Calu3 (cell line): ENCODE measurements at regions not wholly inside any gene's neighbourhood (a gene's known extent, or its start where the extent isn't known, plus 50 kb on each side); places are given as distances from the start of the nearest gene placed in this dataset.

Experiments
- BruUV-seq: library from RNA; stranded (reverse); fragments of 400-500 nt; replicated peaks from 2 replicates; lab custom pipeline; 2021; lab: Mats Ljungman, UMichigan
- CTCF ChIA-PET: fragments of 300-600 bp; sonication (Branson Sonifier 250); formaldehyde crosslinking; loops from one replicate; lab custom pipeline; 2022; ENCODE audit warnings: antibody characterized with exemption; lab: Charles Lee
- DNase-seq: peaks from one replicate; pipeline ENCODE4 v3.0.0; 2022
- H3K27ac Mint-ChIP-seq: one replicate; pipeline ENCODE4 v1.8.0; 2022; ENCODE audit warnings: mixed read lengths; ENCODE audit not compliant: unreplicated experiment
- H3K27me3 Mint-ChIP-seq: one replicate; pipeline ENCODE4 v1.8.0; 2022; ENCODE audit warnings: mixed read lengths; ENCODE audit not compliant: unreplicated experiment
- H3K36me3 Mint-ChIP-seq: one replicate; pipeline ENCODE4 v1.8.0; 2022; ENCODE audit warnings: mild to moderate bottlenecking, moderate library complexity, mixed read lengths; ENCODE audit not compliant: insufficient read depth, unreplicated experiment
- H3K4me1 Mint-ChIP-seq: one replicate; pipeline ENCODE4 v1.8.0; 2022; ENCODE audit warnings: mild to moderate bottlenecking, low read depth, mixed read lengths; ENCODE audit not compliant: unreplicated experiment
- H3K4me3 Mint-ChIP-seq: one replicate; pipeline ENCODE4 v1.8.0; 2022; ENCODE audit warnings: mild to moderate bottlenecking, low read depth, moderate library complexity, mixed read lengths; ENCODE audit not compliant: unreplicated experiment
- H3K9me3 Mint-ChIP-seq: one replicate; pipeline ENCODE4 v1.8.0; 2022; ENCODE audit warnings: low read depth, mixed read lengths; ENCODE audit not compliant: unreplicated experiment
- intact Hi-C: fragments of 100-400 bp; cut with micrococcal nuclease; formaldehyde crosslinking; loops from one replicate; pipeline ENCODE4 v1.10.0; 2022; ENCODE audit not compliant: unreplicated experiment
- TF ChIP-seq, protein P1 (sequence below): fragments of 200-600 bp; IDR thresholded peaks from one replicate; pipeline ENCODE4 v1.8.0; 2022; ENCODE audit warnings: antibody characterized with exemption; ENCODE audit not compliant: unreplicated experiment

- no peaks in the 10 kb centered on the region for H3K36me3 Mint-ChIP-seq
- intact Hi-C loops = no loop called here
- no peaks in the 10 kb centered on the region for H3K9me3 Mint-ChIP-seq
Observed at GRCh38 chr13:111398196-111398595, 77.8 kb downstream of the TEX29 start.

DNA sequence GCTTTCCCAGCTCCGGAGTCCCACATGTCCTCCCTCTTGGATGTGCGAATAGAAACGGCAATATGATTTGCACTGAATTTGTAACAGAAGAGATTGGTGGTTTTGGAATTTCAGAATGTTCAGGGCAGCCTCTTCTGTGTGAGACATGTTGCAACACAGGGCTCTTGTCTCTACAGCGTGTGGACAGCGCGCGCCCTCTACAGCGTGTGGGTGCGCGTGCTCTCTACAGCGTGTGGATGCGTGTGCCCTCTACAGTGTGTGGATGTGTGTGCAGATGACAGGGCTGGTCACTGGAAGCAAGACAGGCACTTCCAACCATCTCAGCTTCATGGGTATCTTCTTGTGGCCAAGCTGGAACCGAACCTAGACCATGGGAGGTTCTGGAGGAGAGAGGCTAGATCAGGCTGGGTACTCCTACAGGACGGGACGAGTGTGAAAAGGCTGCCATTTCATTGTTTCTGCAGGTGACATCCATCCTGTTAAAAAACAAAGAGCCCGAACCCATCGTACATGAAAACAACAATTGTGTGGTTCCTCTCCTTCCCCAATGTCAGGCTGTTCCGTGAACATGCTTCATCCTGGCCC lies 78.4 kb downstream of the TEX29 start:
- H3K9me3 Mint-ChIP-seq = no peaks in the 10 kb centered on the region

More at GRCh38 chr13:111398196-111398595, 77.8 kb downstream of the TEX29 start:
- TF ChIP-seq, protein P1, sequence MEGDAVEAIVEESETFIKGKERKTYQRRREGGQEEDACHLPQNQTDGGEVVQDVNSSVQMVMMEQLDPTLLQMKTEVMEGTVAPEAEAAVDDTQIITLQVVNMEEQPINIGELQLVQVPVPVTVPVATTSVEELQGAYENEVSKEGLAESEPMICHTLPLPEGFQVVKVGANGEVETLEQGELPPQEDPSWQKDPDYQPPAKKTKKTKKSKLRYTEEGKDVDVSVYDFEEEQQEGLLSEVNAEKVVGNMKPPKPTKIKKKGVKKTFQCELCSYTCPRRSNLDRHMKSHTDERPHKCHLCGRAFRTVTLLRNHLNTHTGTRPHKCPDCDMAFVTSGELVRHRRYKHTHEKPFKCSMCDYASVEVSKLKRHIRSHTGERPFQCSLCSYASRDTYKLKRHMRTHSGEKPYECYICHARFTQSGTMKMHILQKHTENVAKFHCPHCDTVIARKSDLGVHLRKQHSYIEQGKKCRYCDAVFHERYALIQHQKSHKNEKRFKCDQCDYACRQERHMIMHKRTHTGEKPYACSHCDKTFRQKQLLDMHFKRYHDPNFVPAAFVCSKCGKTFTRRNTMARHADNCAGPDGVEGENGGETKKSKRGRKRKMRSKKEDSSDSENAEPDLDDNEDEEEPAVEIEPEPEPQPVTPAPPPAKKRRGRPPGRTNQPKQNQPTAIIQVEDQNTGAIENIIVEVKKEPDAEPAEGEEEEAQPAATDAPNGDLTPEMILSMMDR = no peak
- Mint-ChIP-seq H3K27ac (no peak overlapping the region), H3K27me3 (no peaks in the 10 kb centered on the region), H3K4me3 (no peak overlapping the region), H3K4me1 (no peaks in the 10 kb centered on the region)
- DNase-seq = no peak
- CTCF ChIA-PET = no interaction called here
- BruUV-seq = no TSS peak

DNA sequence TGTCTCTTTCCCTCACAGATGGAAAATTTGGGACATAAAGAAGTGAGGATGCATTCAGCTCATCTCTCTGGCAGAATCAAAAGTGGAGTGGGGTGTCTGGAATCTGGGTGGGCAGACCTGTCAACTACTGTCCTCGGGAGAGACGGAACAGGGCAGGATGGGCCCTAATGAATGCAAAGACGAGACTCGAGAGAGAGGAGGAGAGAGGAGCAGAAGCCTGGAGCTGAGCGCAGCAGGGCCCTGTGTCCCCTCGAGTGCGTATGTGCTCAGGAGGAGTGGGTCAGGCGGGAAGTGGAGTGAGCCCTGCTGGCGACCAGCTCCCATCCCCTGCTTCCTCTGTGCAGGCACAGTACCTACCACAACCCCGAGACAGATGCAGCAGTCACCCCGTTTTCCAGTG lies 78.9 kb downstream of the TEX29 start:
- intact Hi-C loops = no loop called here
- Mint-ChIP-seq H3K9me3 (no peaks in the 10 kb centered on the region), H3K27ac (no peak overlapping the region), H3K4me3 (no peak overlapping the region), H3K4me1 (no peaks in the 10 kb centered on the region), H3K36me3 (no peaks in the 10 kb centered on the region), H3K27me3 (no peaks in the 10 kb centered on the region)
- BruUV-seq = no TSS peak
- no peak for DNase-seq
- CTCF ChIA-PET = no interaction called here
- TF ChIP-seq, protein P1 = no peak

More for the DNA sequence above, 78.4 kb downstream of the TEX29 start:
- Mint-ChIP-seq H3K4me3 (no peak overlapping the region), H3K27me3 (no peaks in the 10 kb centered on the region), H3K36me3 (no peaks in the 10 kb centered on the region), H3K27ac (no peak overlapping the region), H3K4me1 (no peaks in the 10 kb centered on the region)
- CTCF ChIA-PET = no interaction called here
- DNase-seq = no peak
- TF ChIP-seq, protein P1 = no peak
- intact Hi-C loops = no loop called here
- no TSS peak for BruUV-seq

DNA sequence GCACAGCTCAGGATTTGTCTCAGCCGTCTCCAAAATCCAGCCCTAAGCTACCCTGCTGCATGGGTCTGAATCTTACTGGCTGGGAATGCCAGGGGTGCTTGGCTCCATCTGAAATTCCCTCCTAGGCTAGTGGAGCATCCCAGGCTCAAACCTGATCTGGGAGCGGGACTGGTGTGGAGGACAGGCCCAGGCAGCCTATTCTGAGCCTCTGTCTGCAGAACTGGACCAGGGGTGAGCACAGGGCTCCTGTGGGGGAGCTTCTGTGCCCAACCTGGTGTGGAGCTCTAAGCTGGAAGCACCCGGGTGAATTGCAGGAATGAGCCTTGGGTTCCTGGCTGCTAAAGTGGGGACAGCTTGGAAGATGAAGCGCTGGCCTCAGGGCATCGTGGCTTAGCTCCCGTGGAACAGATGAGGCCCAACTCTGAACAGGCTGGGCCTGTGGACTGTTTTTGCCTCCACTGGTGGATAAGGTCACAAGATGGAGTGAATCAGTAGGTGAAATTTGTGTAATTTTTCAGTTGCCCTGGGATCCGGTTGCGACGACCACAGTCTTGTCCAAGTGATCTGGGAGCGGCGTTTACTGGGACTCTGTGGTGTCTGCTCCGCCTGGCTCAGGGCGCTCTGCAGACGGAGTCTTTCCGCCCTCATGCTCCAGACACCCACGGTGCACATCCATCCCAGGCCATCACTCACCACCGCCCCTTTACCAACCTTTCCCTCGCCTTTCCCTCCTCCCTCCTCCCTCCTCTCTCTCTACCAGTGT lies 79.5 kb downstream of the TEX29 start:
- TF ChIP-seq, protein P1 = no peak
- Mint-ChIP-seq H3K4me1 (no peaks in the 10 kb centered on the region), H3K9me3 (no peaks in the 10 kb centered on the region), H3K27me3 (no peaks in the 10 kb centered on the region), H3K27ac (no peak overlapping the region), H3K36me3 (no peaks in the 10 kb centered on the region), H3K4me3 (no peak overlapping the region)
- BruUV-seq = no TSS peak
- intact Hi-C loops = no loop called here
- no peak for DNase-seq
- CTCF ChIA-PET = no interaction called here
